SKM-1 (cell line): ENCODE measurements at regions not wholly inside any gene's neighbourhood (a gene's known extent, or its start where the extent isn't known, plus 50 kb on each side); places are given as distances from the start of the nearest gene placed in this dataset.
"Not testable (repeated sequence)": the region's sequence is repeated elsewhere in the genome, so short reads cannot be mapped to it uniquely, and the experiment has no call there.

ENCODE experiments used
- DNase-seq: peaks from one replicate; lab custom pipeline; 2025; ENCODE audit not compliant: unreplicated experiment; lab: John Stamatoyannopoulos, UW

DNA sequence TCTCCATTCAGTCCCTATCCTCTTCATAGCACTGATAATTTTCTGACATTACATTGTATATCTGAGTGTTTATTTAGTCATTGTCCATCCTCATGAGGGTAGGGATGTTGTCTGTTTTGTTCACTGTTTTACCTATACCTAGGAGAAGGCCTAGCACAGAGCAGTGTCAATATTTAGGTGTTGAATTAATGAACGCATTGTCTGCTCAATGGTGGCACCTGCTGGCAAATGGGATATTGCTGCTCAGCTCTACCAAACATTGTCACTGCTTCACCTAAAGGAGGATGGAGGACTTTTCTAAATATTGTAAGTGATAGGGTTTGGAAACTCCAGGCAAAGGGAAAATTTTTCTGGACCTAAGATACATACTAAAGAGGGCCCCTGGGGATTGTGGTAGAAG is 243.9 kb downstream of the RRAGC start:
- DNase-seq = no peak

DNA sequence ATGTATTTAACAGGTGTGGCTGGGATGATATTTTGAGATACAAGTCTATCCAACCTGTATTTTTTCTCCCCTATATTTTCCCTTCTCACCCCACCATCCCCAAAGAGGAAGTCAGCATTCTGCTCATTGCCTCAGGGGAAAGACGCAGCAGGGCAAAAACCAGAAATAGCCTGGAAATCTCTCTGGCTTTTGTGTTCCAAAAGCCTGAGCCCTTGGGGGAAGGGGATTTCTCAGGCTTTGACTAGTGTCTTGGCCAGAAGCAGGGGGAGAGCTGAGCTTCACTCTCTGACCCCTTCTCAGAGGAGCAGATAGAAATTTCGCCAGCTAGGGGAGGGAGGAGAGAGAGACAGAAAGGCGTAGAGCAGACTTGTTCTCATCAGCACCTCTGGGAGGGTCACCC is 244.7 kb downstream of the RRAGC start:
- no peak for DNase-seq

DNA sequence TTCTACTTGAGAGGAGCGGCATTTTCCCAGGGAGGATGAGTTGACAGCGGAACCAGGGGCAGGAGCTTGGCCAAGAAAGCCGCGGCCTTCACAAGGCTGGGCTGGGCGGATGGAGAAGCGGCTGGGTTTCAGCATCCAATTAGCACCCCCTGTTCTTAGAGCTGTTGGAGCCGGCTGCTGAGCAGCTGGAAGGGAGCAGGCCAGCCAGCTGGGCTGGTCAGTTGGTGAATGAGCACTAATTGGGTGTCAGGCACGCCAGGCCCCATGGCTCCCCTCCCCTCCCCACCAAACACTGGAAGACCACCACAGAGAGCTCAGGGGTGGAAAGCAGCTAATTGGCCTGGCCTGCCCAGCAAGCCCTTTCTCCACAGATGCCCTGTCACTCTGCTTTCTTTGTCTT is 245.6 kb downstream of the RRAGC start:
- DNase-seq = no peak

DNA sequence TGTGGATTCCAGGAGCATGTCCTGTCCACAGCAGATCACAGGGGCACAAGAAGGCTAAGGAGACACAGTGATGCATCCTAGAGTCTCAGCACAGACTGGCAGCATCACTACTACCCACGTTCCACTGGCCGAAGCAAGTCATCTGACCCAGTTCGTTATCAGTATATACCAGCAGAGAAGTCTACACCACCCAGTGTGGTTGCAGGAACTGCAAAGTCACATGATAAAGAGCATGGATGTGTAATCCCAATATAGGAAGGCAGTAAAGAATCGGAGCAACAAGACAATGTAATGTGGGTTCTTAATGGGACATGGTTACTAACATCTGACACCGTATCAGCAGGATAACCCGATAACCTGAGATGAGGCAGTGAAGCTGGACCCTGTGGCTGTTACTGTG is 246.6 kb downstream of the RRAGC start:
- DNase-seq = no peak

DNA sequence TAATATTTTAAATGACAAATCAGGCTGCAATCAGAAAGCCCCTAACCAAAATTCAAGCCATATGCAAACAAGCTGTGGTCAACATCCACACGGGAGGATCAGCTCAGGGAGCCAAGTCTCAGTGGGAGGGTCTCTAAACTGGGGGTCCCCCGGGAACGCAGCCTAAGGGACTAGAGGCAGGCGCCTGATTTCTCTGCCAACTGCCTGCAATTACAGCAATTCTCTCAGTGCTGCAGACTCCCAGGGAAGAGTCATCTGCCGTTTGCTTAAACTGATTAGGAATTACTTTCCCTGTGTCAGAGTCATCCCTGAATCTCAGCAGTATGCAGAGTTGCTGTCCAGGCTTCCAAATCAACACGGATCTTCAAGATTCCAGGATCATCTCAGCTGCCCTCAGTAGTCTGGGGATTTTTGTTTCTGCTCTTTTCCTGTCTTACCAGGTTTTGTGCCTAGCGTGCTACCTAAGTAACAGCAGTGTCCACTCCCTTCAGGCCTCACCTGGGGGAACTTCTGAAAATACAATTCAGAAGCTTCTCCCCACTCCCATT is 247.8 kb downstream of the RRAGC start:
- DNase-seq = no peak

DNA sequence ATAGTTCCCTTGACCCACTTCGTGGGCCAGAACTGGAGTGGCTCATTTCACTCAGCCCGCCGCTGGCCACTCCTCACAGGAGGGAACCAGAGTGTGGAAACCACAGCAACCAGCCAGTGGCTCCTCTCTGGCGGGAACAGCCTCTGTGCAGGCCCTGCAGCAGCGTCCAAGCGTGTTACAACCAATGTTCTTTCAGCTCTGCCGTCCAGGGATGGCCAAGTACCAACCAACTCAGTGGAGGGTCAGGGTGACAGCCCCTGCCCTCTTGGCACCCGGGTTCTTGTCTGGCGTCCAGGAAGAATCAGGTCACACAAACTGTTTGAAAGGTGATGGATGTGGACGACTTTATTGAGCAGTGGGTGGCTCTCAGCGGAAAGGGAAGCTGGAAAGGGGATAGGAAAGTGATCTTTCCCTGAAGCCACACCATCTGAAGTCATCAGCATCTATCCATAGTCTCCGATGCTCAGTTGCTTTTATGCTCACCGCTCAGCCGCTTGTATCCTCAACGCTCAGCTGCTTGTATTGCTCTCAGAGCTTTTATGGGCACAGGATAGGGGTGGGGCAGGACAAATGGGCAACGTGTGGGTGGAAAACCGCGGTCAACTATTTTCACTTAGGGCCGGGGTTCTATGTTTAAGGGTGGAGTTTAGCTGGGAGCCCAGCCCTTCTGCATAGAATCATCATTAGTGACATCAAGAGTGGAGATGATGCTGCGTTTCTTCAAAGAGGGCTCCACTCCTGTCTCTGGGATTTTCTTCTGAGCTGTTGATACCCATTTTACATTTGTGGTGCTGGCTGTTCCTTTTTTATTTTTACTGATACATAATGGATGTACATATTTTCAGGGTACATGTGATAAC is 250.2 kb downstream of the RRAGC start:
- DNase-seq = no peak

DNA sequence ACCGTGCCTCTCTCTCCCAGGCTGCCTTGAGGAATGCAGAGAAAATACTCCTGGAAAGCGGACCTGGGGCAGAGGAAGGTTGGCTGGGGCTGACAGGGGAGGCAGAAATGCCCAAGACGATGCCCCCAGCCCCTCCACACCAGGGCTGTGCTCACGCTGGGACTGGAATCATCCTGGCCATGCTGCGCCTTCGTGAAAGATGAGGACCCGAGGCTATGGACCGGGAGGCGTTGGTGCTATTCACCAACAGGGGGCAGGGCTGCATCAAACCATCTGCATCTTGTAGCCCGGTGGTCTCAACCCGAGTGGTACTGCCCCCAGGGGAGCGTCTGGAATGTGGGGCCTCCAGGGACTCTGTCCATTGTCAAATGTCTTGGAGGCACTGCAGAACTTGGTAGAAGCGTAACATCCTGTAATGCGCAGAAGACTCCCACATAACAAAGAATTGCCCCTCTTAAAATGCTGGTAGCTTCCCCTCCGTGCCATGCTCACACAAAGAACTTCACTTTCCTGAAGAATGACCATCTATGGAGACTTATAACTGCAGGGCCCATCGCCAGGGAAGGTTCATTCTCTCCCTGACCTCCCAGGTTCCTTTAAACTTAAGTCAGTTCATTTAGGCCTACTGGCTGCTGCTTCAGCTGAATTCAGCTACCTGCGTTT is 251.2 kb downstream of the RRAGC start:
- no peak for DNase-seq

DNA sequence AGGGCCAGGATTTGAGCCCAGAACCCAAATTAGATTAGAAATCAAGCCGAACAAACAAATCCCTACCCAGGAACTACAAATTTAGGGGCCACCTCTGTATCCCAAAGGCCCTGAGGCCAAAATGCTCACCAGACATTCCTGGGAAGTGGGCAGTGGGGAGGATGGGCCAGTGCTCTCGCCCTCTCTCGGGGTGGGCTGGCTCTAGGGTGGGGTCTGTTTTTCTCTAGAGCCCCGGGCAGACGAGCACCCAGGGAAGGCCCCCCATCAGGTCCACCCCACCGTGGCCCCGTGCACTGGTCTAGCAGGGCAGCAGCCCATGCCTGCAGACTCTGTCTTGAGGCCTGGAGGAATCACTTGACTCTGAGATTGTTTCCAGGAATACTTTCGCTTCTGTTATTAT is 252.0 kb downstream of the RRAGC start:
- DNase-seq = no peak

DNA sequence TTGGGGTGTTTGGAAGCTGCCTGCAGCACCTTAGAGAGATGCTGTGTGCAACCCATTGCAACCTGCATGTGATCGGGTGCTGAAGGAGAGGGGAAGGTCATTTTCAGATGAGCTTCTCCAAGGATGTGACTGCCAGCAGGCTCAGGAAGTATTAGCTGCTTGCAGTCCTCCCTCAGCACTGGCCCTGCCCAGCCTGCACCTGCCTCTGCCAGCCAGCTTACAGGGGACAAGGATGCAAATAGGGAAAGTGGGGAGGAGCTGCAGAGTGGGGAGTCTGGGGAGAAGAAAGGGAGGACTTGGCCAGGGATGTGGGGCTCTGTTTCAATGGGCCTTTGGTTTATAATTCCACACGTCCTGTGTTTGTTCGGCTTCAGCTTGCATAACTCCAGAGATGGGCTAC is 254.5 kb downstream of the RRAGC start:
- no peak for DNase-seq

DNA sequence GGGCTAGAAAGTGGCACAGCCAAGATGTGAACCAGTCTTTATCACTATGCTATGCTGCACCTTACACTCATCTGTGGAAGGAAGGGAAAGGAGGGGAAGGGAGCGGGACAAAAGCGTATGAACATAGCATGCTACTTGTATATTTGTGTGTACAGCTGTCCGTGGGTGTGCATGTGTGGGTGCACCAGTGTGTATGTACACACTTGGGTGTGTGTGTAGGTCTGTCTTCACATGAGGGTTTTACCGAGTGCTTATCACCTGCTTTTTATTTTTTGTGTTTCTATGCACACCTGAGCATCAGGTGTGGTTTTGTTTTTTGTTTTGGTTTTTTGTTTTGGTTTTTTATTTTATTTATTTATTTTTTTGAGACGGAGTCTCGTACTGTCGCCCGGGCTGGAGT is 255.7 kb downstream of the RRAGC start:
- no peak for DNase-seq

DNA sequence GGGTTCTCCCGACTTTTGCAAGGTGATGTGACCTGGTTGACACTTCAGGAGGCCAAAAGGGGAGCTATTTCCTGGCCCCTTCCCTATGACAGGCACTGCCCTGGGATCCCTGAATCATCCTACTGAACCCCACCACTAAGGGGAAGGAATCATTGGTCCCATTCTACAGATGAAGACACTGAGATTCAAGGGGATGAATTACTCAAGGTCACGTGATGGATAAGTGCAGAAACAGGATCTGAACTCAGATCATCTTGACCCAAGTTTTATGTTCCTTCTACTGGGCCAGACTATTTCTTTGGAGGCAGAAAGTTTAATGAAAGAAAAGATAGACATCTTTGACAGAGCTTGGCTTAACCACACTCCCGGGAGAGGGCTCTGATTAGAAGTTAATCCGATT is 258.7 kb downstream of the RRAGC start:
- DNase-seq = no peak

DNA sequence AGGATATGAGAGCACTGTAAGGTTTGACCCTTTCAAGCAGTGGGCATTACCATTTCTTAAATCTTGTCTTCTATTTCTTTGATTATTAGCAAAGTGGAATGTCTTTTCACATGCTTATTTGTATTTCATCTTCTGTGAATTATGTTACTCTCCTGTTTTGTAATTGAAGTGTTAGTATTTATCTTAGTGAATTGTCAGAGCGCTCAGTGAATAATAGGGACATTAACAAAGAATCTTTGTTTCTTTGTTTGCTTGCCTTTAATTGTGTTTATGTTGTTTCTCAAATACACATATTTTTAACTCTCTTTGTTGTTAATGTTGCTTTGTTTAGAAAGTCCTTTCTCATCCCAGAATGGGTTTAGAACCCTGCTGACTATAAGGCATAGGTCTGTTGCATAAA is 259.3 kb downstream of the RRAGC start:
- no peak for DNase-seq

DNA sequence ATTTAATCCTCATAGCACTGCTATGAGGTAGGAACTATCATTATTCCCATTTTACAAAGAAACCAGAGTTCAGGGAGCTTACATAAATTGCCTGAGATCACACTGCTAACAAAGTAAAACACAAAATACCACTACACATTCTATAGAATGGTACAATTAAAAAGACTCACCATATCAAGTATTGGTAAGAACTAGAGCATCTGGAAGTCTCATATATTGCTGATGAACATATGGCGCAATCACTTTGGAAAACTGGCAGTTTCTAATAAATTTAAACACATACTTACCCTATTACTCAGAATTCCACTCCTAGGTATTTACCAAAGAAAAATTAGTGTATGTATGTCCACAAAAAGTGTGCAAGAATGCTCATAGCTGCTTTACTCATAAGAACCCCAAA is 261.5 kb downstream of the RRAGC start:
- DNase-seq = no peak

DNA sequence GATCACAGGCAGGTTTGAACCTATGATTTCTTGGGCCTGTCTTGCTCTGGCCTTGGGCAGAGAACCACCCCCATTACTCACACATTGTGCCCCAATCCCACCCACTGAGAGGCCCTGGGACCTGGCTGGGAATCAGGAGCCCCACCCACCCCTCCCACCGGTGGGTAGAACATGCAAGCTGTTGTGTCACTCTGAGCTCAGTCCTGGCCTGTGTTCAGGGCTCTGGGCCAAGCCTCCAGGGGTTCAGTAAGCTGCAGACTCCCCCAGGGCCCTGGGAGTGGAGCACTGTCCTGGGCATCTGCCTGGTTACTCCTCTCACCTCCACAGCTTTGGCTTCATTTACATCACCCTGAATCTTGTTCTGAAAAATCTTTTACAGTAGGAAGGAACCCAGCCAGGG is 270.5 kb downstream of the RRAGC start:
- no peak for DNase-seq

DNA sequence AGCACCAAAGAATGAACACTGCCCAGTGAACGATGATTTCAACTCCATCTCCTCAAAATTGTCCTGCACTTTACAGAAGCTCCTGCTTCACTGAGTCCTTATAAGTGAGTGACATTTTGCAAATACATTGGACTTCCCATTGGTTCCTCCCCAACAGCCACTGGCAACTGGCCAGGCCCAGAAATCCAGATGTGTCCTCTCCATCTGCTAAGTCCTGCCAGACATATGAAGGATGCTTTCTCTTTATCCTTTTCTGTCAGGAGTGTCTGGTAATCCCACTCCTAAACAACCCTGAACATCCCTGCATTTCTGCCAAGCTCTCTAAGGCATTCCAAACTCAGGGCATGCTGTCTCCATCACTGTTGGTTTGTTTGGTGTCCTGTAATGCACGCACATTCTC is 271.8 kb downstream of the RRAGC start:
- no peak for DNase-seq

DNA sequence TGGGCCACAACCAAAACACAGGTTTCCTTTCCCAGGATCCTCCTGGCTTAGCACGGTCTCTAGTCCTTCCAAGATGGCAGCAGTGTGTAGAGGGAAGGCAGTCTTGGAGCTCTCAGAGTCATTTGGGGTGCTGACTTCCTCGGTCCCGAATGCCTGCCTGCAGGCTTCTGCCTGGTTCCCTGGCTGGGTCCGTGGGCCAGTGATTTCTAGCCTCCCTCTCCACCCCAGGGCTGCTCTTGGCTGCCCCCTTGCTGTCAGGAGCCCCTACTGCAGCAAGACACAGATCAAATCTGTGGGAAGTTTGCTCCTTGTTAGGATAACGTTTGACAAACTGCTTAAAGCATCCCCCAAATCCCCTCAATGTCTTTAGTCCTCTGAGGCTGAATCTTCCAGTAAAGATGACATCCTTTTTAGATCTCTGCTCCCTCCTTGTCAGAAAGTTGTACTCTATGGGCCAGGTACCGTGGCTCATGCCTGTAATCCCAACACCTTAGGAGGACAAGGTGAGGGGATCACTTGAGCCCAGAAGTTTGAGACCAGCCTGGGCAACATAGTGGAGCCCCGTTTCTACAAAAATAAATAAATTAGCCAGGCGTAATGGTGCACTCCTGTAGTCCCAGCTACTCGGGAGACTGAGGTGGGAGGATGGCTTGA is 272.5 kb downstream of the RRAGC start:
- no peak for DNase-seq

DNA sequence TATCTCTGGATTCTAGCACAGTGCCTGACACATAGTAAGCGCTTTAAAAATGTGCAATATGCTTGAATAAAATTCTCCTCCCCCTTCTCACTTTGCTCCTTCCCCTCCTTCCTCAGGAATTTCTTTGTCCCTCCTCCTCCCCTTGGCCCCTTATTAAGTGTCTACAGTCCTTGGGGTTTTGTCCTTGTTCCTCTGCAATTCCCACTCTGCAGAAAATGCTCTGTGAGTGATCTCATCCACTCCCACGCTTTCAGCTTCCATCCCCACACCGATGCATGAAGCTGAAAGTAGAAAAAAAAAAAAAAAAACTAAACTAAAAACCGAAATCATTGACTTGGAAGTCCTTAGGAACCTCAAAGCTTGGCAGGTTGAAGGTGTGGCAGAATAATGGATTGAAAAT is 273.6 kb downstream of the RRAGC start:
- no peak for DNase-seq

DNA sequence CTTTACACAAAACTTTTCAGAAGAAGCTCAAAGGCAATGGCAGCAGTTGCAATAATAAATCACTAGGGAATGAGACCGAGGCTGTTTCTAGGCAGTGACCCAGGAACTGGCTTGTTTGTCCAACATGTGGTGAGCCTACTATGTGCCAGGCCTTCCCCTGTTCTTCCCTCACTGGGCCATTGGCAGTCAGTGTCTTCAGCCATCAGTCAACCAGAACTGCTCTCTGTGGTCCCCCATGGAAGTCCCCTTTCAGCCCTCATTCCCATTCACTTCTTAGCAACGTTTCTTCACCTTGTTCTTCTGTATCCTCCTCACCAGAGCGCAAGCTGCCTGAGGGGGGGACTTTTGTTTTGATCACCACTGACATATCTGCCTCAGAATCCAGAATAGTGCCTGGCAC is 274.1 kb downstream of the RRAGC start:
- no peak for DNase-seq

DNA sequence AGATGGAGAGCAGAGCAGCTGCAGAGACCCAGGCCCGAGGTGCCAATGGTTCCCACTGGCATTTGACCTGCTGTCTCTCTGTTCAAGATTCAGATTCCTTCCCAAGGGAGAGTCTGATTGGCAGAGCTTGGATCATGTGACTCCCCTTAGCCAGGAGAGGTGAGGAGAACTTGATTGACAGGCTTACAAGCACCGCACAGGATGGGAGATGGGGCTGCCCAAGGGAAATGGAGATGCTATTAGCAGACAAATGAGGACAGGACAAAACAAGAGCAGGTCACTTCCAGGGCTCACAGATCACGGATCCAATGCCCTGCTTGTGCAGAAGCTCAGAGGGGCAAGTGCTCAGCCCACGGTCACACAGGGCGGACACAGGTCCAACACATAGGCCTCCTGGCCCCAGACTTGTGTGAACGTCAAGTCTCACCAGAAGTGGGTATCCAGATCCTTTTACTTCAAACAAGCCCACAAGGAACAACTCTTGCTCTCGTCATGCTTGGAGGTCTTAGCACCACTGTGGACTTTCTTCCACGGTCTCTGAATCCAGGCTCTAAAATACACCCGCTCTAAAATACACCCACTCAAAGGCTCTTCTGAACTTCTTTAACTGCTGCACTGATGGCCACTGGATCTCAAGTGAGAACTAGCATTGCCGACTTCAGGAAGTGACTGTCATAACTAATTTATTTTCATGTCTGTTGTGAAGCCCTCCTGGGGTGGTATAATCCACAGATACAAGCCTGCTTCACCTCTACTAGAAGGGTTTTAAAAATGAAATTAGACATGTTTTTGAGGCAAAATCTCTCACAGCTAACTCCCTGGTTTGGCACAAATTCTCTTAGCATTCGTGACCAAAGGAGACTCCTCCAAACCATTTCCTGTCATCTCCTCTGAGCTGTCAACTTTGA is 274.9 kb downstream of the RRAGC start:
- DNase-seq = no peak

DNA sequence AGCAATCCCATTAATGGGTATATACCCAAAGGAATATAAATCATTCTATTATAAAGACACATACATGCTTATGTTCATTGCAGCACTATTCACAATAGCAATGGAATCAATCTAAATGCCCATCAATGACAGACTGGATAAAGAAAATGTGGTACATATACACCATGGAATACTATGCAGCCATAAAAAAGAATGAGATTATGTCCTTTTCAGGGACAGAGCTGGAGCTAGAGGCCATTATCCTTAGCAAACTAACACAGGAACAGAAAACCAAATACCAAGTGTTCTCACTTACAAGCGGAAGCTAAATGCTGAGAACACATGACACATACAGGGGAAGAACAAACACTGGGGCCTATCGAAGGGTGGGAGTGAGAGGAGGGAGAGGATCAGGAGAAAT is 276.3 kb downstream of the RRAGC start:
- DNase-seq = not testable (repeated sequence)

DNA sequence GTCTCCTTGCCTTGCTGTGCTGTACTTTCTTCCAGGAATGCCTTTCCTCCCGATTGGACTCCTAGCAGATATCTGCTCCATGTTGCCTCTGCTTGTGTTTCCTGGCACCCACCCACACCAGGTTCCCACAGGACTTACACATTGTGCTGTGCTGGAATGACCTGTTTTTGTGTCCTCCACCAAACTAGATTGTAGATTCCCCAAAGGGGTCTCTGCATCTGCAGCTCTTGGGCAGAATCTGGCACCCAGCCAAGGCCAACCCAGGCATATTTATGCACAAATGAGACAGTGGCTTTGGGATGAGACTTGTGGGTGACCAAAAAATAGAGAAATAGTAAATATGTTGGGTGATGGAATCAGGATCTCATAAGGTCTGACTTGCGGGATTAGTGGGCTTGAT is 278.2 kb downstream of the RRAGC start:
- no peak for DNase-seq
